A673 (cell line): ENCODE measurements at regions not wholly inside any gene's neighbourhood (a gene's known extent, or its start where the extent isn't known, plus 50 kb on each side); places are given as distances from the start of the nearest gene placed in this dataset.

Source experiments
- BruUV-seq: library from RNA; stranded (reverse); fragments of 400-500 nt; replicated peaks from 2 replicates; lab custom pipeline; 2021; lab: Mats Ljungman, UMichigan
- CTCF ChIA-PET: fragments of 300-600 bp; sonication (Branson Sonifier 250); formaldehyde crosslinking; loops from one replicate; lab custom pipeline; 2022; ENCODE audit warnings: antibody characterized with exemption; lab: Charles Lee
- POLR2A ChIA-PET: fragments of 300-600 bp; sonication (Branson Sonifier 250); formaldehyde crosslinking; loops from one replicate; lab custom pipeline; 2022; ENCODE audit warnings: antibody characterized with exemption; ENCODE audit not compliant: low non-redundant PET; lab: Charles Lee
- DNase-seq: peaks from one replicate; pipeline ENCODE4 v3.0.0-alpha.2; 2015; ENCODE audit warnings: low spot score
- H3K27ac ChIP-seq: fragments of 200-600 bp; sonication (generic); 2 replicates; pipeline ENCODE4 v1.5.1; 2016; ENCODE audit warnings: mixed run types, low read depth, mild to moderate bottlenecking, mixed read lengths, antibody characterized with exemption, low read length; ENCODE audit not compliant: poor library complexity, severe bottlenecking
- H3K27me3 ChIP-seq: fragments of 200-600 bp; sonication (generic); replicated peaks from 2 replicates; pipeline ENCODE4 v1.6.1; 2017; ENCODE audit warnings: mixed run types, low read depth, mild to moderate bottlenecking, mixed read lengths, antibody characterized with exemption, low read length; ENCODE audit not compliant: insufficient read depth, poor library complexity
- H3K36me3 ChIP-seq: fragments of 200-600 bp; sonication (generic); 2 replicates; pipeline ENCODE4 v1.6.1; 2016; ENCODE audit warnings: mixed run types, mild to moderate bottlenecking, mixed read lengths, antibody characterized with exemption, low read length; ENCODE audit not compliant: insufficient read depth, poor library complexity, severe bottlenecking
- H3K4me1 ChIP-seq: fragments of 200-600 bp; sonication (generic); 2 replicates; pipeline ENCODE4 v1.6.1; 2017; ENCODE audit warnings: mixed run types, mild to moderate bottlenecking, mixed read lengths, antibody characterized with exemption, low read length; ENCODE audit not compliant: insufficient read depth, poor library complexity, severe bottlenecking
- H3K4me3 ChIP-seq: fragments of 200-600 bp; sonication (generic); 2 replicates; pipeline ENCODE4 v1.5.1; 2016; ENCODE audit warnings: low read depth, mixed run types, mild to moderate bottlenecking, mixed read lengths, low read length; ENCODE audit not compliant: poor library complexity, severe bottlenecking
- H3K9me3 ChIP-seq: fragments of 200-600 bp; sonication (generic); 2 replicates; pipeline ENCODE4 v1.6.1; 2016; ENCODE audit warnings: mixed run types, low read depth, mild to moderate bottlenecking, mixed read lengths, antibody characterized with exemption, low read length; ENCODE audit not compliant: poor library complexity, severe bottlenecking
- CTCF ChIP-seq: fragments of 300-800, 200-600 bp; sonication (generic); conservative IDR thresholded peaks from 2 replicates; pipeline ENCODE4 v1.5.1; 2017; ENCODE audit warnings: low read depth, mild to moderate bottlenecking, antibody characterized with exemption, low read length, moderate library complexity, mixed read lengths
- EZH2 ChIP-seq: fragments of 200-600 bp; sonication (generic); IDR thresholded peaks from 2 replicates; pipeline ENCODE4 v1.6.1; 2017; ENCODE audit warnings: borderline replicate concordance, low read depth, mild to moderate bottlenecking, mixed read lengths, antibody characterized with exemption, low read length; ENCODE audit not compliant: poor library complexity, severe bottlenecking
- intact Hi-C: fragments of 100-400 bp; cut with micrococcal nuclease; formaldehyde crosslinking; loops from one replicate; pipeline ENCODE4 v1.10.0; 2022; ENCODE audit not compliant: unreplicated experiment

- intact Hi-C loops, result no loop called here
- ChIA-PET POLR2A (no interaction called here), CTCF (no interaction called here)
- DNase-seq, result no peak
- no peaks in the 10 kb centered on the region for H3K9me3 ChIP-seq
- no peak overlapping the region for H3K4me3 ChIP-seq
- no peaks in the 10 kb centered on the region for H3K36me3 ChIP-seq
- BruUV-seq, result no TSS peak
- no peaks in the 10 kb centered on the region for H3K27me3 ChIP-seq
- no peak overlapping the region for H3K27ac ChIP-seq
- H3K4me1 ChIP-seq, result peaks cover under 1% of the 10 kb centered on the region
- TF ChIP-seq EZH2 (no peak), CTCF (no peak)
Measured at GRCh38 chr2:4090668-4091630, 387.6 kb downstream of the DCDC2C start.

GRCh38 chr2:4091869-4092268 is 388.5 kb downstream of the DCDC2C start:
- TF ChIP-seq EZH2 (no peak), CTCF (no peak)
- POLR2A ChIA-PET, result no interaction called here
- peaks cover 3% of the 10 kb centered on the region for H3K4me1 ChIP-seq
- BruUV-seq, result no TSS peak
- DNase-seq, result no peak
- H3K27me3 ChIP-seq, result no peaks in the 10 kb centered on the region
- H3K4me3 ChIP-seq, result no peak overlapping the region
- CTCF ChIA-PET, result no interaction called here
- no peaks in the 10 kb centered on the region for H3K36me3 ChIP-seq
- intact Hi-C loops, result no loop called here
- no peak overlapping the region for H3K27ac ChIP-seq
- H3K9me3 ChIP-seq, result no peaks in the 10 kb centered on the region

- POLR2A ChIA-PET, result no interaction called here
- no peak for DNase-seq
- TF ChIP-seq EZH2 (no peak), CTCF (no peak)
- H3K4me3 ChIP-seq, result no peak overlapping the region
- intact Hi-C loops, result no loop called here
- no TSS peak for BruUV-seq
- no peaks in the 10 kb centered on the region for H3K9me3 ChIP-seq
- peaks cover 16% of the 10 kb centered on the region for H3K4me1 ChIP-seq
- no peaks in the 10 kb centered on the region for H3K27me3 ChIP-seq
- no peaks in the 10 kb centered on the region for H3K36me3 ChIP-seq
- CTCF ChIA-PET, result no interaction called here
- no peak overlapping the region for H3K27ac ChIP-seq
Measured at GRCh38 chr2:4094743-4095142, 391.4 kb downstream of the DCDC2C start.
